ENCODE measurements at regions not wholly inside any gene's neighbourhood (a gene's known extent, or its start where the extent isn't known, plus 50 kb on each side); places are given as distances from the start of the nearest gene placed in this dataset.

DNA sequence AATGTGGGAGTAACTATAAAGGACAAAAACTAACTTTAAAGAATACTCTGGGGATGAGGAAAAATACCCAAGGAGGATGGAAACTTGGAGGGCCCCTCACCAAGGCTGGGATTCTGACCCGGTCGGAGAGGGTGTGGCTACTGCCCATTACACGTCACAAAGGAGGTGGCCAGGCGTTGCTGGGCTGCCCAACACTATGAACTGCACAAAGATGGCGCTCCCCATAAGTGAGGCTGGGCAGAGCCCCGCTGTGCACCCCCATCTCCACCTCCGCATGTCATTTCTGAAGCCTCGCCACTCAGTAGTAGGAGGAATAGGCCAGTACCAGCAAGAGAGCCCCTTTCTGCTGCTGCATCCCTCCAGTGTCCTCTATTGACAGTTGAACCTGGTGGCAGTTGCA lies 290.1 kb upstream of the ZNF32 start:
- no peaks in the 10 kb centered on the region for H3K36me3 Mint-ChIP-seq (ENCODE audit: insufficient read depth, unreplicated experiment)
- H3K27ac Mint-ChIP-seq (ENCODE audit: unreplicated experiment), result no peak overlapping the region
- intact Hi-C loops (cut with micrococcal nuclease; ENCODE audit: unreplicated experiment), result no loop called here
- BruUV-seq (replicated peaks), result no TSS peak
- CTCF ChIA-PET, result no interaction called here
- no peaks in the 10 kb centered on the region for H3K9me3 Mint-ChIP-seq (ENCODE audit: low read depth, unreplicated experiment)
- H3K27me3 Mint-ChIP-seq (ENCODE audit: unreplicated experiment), result no peaks in the 10 kb centered on the region
- no peak overlapping the region for H3K4me3 Mint-ChIP-seq (ENCODE audit: low read depth, unreplicated experiment)
- H3K4me1 Mint-ChIP-seq (ENCODE audit: low read depth, unreplicated experiment), result no peaks in the 10 kb centered on the region
- no peak for DNase-seq
- TF ChIP-seq, protein P1, sequence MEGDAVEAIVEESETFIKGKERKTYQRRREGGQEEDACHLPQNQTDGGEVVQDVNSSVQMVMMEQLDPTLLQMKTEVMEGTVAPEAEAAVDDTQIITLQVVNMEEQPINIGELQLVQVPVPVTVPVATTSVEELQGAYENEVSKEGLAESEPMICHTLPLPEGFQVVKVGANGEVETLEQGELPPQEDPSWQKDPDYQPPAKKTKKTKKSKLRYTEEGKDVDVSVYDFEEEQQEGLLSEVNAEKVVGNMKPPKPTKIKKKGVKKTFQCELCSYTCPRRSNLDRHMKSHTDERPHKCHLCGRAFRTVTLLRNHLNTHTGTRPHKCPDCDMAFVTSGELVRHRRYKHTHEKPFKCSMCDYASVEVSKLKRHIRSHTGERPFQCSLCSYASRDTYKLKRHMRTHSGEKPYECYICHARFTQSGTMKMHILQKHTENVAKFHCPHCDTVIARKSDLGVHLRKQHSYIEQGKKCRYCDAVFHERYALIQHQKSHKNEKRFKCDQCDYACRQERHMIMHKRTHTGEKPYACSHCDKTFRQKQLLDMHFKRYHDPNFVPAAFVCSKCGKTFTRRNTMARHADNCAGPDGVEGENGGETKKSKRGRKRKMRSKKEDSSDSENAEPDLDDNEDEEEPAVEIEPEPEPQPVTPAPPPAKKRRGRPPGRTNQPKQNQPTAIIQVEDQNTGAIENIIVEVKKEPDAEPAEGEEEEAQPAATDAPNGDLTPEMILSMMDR (IDR thresholded peaks at IDR 0.05; ENCODE audit: unreplicated experiment), result no peak

DNA sequence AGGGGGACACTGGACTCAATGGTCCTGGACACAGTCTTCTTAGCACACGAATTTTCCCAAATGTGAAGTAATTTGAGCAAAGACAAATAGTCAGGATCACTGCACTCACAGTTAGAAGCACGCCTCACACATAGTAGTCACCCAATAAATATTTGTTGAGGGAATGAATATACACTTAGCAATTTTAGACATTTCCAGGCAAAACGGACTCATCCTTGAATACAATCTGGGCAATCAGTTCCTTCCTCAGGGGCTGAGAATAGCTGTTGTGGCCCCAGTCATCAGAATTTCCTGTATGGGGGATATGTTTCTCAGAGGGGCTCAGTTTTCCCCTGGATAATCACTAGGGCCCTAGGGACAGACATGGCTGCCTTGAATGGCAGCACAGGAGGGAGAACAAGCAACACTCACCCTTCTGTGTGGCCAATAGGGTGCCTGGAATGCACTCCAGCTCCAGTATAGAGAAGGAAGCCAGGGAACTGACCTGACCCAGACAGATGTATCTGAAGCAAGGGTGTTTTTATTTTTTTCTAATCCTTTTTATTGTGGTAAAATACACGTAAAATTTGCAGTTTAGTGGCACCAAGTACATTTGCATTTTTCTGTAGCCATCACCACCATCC lies 282.7 kb upstream of the ZNF32 start:
- no peak overlapping the region for H3K4me3 Mint-ChIP-seq (ENCODE audit: low read depth, unreplicated experiment)
- no peaks in the 10 kb centered on the region for H3K4me1 Mint-ChIP-seq (ENCODE audit: low read depth, unreplicated experiment)
- no peak overlapping the region for H3K27ac Mint-ChIP-seq (ENCODE audit: unreplicated experiment)
- no TSS peak for BruUV-seq (replicated peaks)
- no peaks in the 10 kb centered on the region for H3K36me3 Mint-ChIP-seq (ENCODE audit: insufficient read depth, unreplicated experiment)
- DNase-seq, result no peak
- peaks cover 19% of the 10 kb centered on the region for H3K27me3 Mint-ChIP-seq (ENCODE audit: unreplicated experiment)
- intact Hi-C loops (cut with micrococcal nuclease; ENCODE audit: unreplicated experiment), result no loop called here
- CTCF ChIA-PET, result no interaction called here
- TF ChIP-seq, protein P1 (IDR thresholded peaks at IDR 0.05; ENCODE audit: unreplicated experiment), result no peak
- peaks cover 4% of the 10 kb centered on the region for H3K9me3 Mint-ChIP-seq (ENCODE audit: low read depth, unreplicated experiment)

DNA sequence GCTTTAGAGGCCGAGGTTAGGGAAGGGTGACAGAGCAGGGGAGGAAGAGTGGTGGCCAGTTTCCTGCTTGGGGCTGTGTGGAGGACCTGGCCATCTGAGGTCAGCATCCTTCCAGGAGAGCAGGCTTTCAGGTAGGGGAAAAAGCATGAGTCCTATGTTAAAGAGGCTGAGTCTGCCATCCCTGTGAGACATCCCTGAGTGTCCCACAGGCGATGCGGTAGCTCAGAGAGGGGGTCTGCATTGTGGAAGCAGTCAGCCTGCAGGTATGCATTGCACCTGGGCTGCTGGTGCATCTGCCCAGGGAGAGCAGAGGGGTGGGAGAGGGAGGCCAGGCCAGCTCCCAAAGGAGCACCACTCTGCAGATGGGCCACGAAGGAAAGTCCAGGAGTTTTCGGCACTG lies 282.1 kb upstream of the ZNF32 start:
- CTCF ChIA-PET, result no interaction called here
- Mint-ChIP-seq H3K27ac (ENCODE audit: unreplicated experiment) (no peak overlapping the region), H3K9me3 (ENCODE audit: low read depth, unreplicated experiment) (peaks cover 4% of the 10 kb centered on the region), H3K4me1 (ENCODE audit: low read depth, unreplicated experiment) (no peaks in the 10 kb centered on the region), H3K36me3 (ENCODE audit: insufficient read depth, unreplicated experiment) (no peaks in the 10 kb centered on the region), H3K27me3 (ENCODE audit: unreplicated experiment) (peaks cover 19% of the 10 kb centered on the region), H3K4me3 (ENCODE audit: low read depth, unreplicated experiment) (no peak overlapping the region)
- BruUV-seq (replicated peaks), result no TSS peak
- DNase-seq, result no peak
- TF ChIP-seq, protein P1 (IDR thresholded peaks at IDR 0.05; ENCODE audit: unreplicated experiment), result no peak
- intact Hi-C loops (cut with micrococcal nuclease; ENCODE audit: unreplicated experiment), result no loop called here

DNA sequence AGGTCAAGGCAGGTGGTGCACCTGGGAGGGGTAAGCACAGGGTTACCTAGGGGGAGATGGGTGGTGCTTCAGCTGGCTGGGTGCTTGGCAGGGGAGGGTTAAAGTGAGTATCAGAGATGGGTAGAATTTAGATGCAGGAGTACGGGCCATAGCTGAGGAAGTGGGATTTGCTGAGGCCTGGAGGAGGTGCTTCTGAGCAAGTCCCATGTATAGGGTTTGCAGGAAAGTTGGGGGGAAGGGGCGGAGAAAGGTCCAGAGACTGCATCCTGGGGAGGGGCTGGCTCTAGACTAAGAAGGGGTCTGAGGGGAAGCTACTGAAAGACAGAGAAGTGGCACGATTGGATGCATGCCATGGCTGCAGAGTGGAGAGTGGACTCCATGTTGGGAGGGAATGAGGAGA lies 281.6 kb upstream of the ZNF32 start:
- CTCF ChIA-PET, result no interaction called here
- Mint-ChIP-seq H3K4me3 (ENCODE audit: low read depth, unreplicated experiment) (no peak overlapping the region), H3K36me3 (ENCODE audit: insufficient read depth, unreplicated experiment) (no peaks in the 10 kb centered on the region), H3K4me1 (ENCODE audit: low read depth, unreplicated experiment) (no peaks in the 10 kb centered on the region), H3K9me3 (ENCODE audit: low read depth, unreplicated experiment) (peaks cover 4% of the 10 kb centered on the region), H3K27ac (ENCODE audit: unreplicated experiment) (no peak overlapping the region), H3K27me3 (ENCODE audit: unreplicated experiment) (peaks cover 24% of the 10 kb centered on the region)
- no TSS peak for BruUV-seq (replicated peaks)
- TF ChIP-seq, protein P1 (IDR thresholded peaks at IDR 0.05; ENCODE audit: unreplicated experiment), result no peak
- intact Hi-C loops (cut with micrococcal nuclease; ENCODE audit: unreplicated experiment), result no loop called here
- DNase-seq, result no peak

Measured in Calu3 (cell line).